HAP-1 (cell line): ENCODE measurements at regions not wholly inside any gene's neighbourhood (a gene's known extent, or its start where the extent isn't known, plus 50 kb on each side); places are given as distances from the start of the nearest gene placed in this dataset.

ENCODE experiments used
- DNase-seq, 2 experiments: peaks; one replicate each; pipeline ENCODE4 v3.0.0-alpha.2; 2016 to 2020; ENCODE audit warnings: low spot score in 2 of 2
- H3K27me3 ChIP-seq: fragments of 250-450 bp; sonication (Bioruptor Pico); 2 replicates; pipeline ENCODE4 v1.5.1; 2020; ENCODE audit warnings: low read depth, mild to moderate bottlenecking, moderate library complexity
- H3K36me3 ChIP-seq: fragments of 250-450 bp; sonication (Bioruptor Pico); replicated peaks from 2 replicates; pipeline ENCODE4 v1.5.1; 2020; ENCODE audit warnings: mild to moderate bottlenecking
- H3K4me1 ChIP-seq: fragments of 250-450 bp; sonication (Bioruptor Pico); 2 replicates; pipeline ENCODE4 v1.5.1; 2020; ENCODE audit warnings: mild to moderate bottlenecking
- H3K4me3 ChIP-seq: fragments of 250-450 bp; sonication (Bioruptor Pico); 2 replicates; pipeline ENCODE4 v1.5.1; 2020; ENCODE audit warnings: mild to moderate bottlenecking, moderate library complexity
- H3K9me3 ChIP-seq: fragments of 250-450 bp; sonication (Bioruptor Pico); 2 replicates; pipeline ENCODE4 v1.5.1; 2020; ENCODE audit warnings: mild to moderate bottlenecking, moderate library complexity
- in situ Hi-C: fragments of 300-500 bp; cut with MboI; formaldehyde crosslinking; loops from 3 replicates; pipeline ENCODE4 v1.14.3; 2020; ENCODE audit warnings: low sequenced_read_pairs, inconsistent platforms, mixed read lengths

GRCh38 chr5:100004969-100005368, 530.2 kb upstream of the FAM174A start:
- in situ Hi-C loops: no loop called here

GRCh38 chr5:99998319-99998718, 536.9 kb upstream of the FAM174A start:
- DNase-seq: no peak
- in situ Hi-C loops: no loop called here
- Histone ChIP-seq H3K36me3 (no peaks in the 10 kb centered on the region), H3K4me3 (no peak overlapping the region), H3K27me3 (no peaks in the 10 kb centered on the region), H3K4me1 (no peaks in the 10 kb centered on the region), H3K9me3 (no peaks in the 10 kb centered on the region)

More at GRCh38 chr5:100004969-100005368, 530.2 kb upstream of the FAM174A start:
- Histone ChIP-seq H3K4me1 (no peaks in the 10 kb centered on the region), H3K9me3 (no peaks in the 10 kb centered on the region), H3K4me3 (no peak overlapping the region), H3K36me3 (no peaks in the 10 kb centered on the region), H3K27me3 (no peaks in the 10 kb centered on the region)
- no peak for DNase-seq

- no peaks in the 10 kb centered on the region for H3K4me1 ChIP-seq
- no peaks in the 10 kb centered on the region for H3K9me3 ChIP-seq
- DNase-seq: no peak
- no peaks in the 10 kb centered on the region for H3K27me3 ChIP-seq
- no peaks in the 10 kb centered on the region for H3K36me3 ChIP-seq
- H3K4me3 ChIP-seq: no peak overlapping the region
- in situ Hi-C loops: no loop called here
Measured at GRCh38 chr5:99995407-99995806, 539.8 kb upstream of the FAM174A start.

- Histone ChIP-seq H3K9me3 (no peaks in the 10 kb centered on the region), H3K36me3 (no peaks in the 10 kb centered on the region), H3K4me3 (no peak overlapping the region), H3K4me1 (peaks cover 4% of the 10 kb centered on the region; the same call in 1 of the 2 replicates), H3K27me3 (no peaks in the 10 kb centered on the region)
- no peak for DNase-seq
- in situ Hi-C loops: no loop called here
Measured at GRCh38 chr5:99973779-99974178, 561.4 kb upstream of the FAM174A start.

- no peaks in the 10 kb centered on the region for H3K36me3 ChIP-seq
- no peak overlapping the region for H3K4me3 ChIP-seq
- no peak for DNase-seq
- H3K4me1 ChIP-seq: no peaks in the 10 kb centered on the region
- H3K27me3 ChIP-seq: no peaks in the 10 kb centered on the region
- in situ Hi-C loops: no loop called here
- no peaks in the 10 kb centered on the region for H3K9me3 ChIP-seq
Measured at GRCh38 chr5:99955962-99956361, 579.2 kb upstream of the FAM174A start.

GRCh38 chr5:99955006-99955405, 580.2 kb upstream of the FAM174A start:
- H3K9me3 ChIP-seq: no peaks in the 10 kb centered on the region
- H3K4me3 ChIP-seq: no peak overlapping the region
- no peaks in the 10 kb centered on the region for H3K4me1 ChIP-seq
- no peak for DNase-seq
- H3K36me3 ChIP-seq: no peaks in the 10 kb centered on the region
- no peaks in the 10 kb centered on the region for H3K27me3 ChIP-seq
- in situ Hi-C loops: no loop called here

GRCh38 chr5:99949969-99950524, 585.1 kb upstream of the FAM174A start:
- DNase-seq: no peak
- Histone ChIP-seq H3K4me3 (no peak overlapping the region), H3K27me3 (no peaks in the 10 kb centered on the region), H3K9me3 (no peaks in the 10 kb centered on the region), H3K36me3 (no peaks in the 10 kb centered on the region), H3K4me1 (no peaks in the 10 kb centered on the region)
- in situ Hi-C loops: no loop called here

- H3K36me3 ChIP-seq: no peaks in the 10 kb centered on the region
- H3K9me3 ChIP-seq: no peaks in the 10 kb centered on the region
- DNase-seq: no peak
- no peaks in the 10 kb centered on the region for H3K4me1 ChIP-seq
- in situ Hi-C loops: no loop called here
- H3K4me3 ChIP-seq: no peak overlapping the region
- H3K27me3 ChIP-seq: no peaks in the 10 kb centered on the region
Measured at GRCh38 chr5:99949361-99949760, 585.8 kb upstream of the FAM174A start.

- Histone ChIP-seq H3K4me1 (no peaks in the 10 kb centered on the region), H3K9me3 (no peaks in the 10 kb centered on the region), H3K4me3 (no peak overlapping the region), H3K36me3 (no peaks in the 10 kb centered on the region), H3K27me3 (no peaks in the 10 kb centered on the region)
- DNase-seq: no peak
- in situ Hi-C loops: no loop called here
Measured at GRCh38 chr5:99948850-99949249, 586.3 kb upstream of the FAM174A start.

GRCh38 chr5:99945478-99946442, 589.4 kb upstream of the FAM174A start:
- Histone ChIP-seq H3K36me3 (no peaks in the 10 kb centered on the region), H3K9me3 (no peaks in the 10 kb centered on the region), H3K4me1 (no peaks in the 10 kb centered on the region), H3K27me3 (no peaks in the 10 kb centered on the region), H3K4me3 (no peak overlapping the region)
- in situ Hi-C loops: no loop called here
- no peak for DNase-seq

- Histone ChIP-seq H3K4me3 (no peak overlapping the region), H3K4me1 (no peaks in the 10 kb centered on the region), H3K27me3 (no peaks in the 10 kb centered on the region), H3K9me3 (no peaks in the 10 kb centered on the region), H3K36me3 (no peaks in the 10 kb centered on the region)
- DNase-seq: no peak
- in situ Hi-C loops: no loop called here
Measured at GRCh38 chr5:99940540-99940939, 594.6 kb upstream of the FAM174A start.

GRCh38 chr5:99936911-99937310, 598.3 kb upstream of the FAM174A start:
- no peaks in the 10 kb centered on the region for H3K36me3 ChIP-seq
- no peaks in the 10 kb centered on the region for H3K27me3 ChIP-seq
- in situ Hi-C loops: no loop called here
- no peaks in the 10 kb centered on the region for H3K9me3 ChIP-seq
- no peak overlapping the region for H3K4me3 ChIP-seq
- H3K4me1 ChIP-seq: no peaks in the 10 kb centered on the region
- DNase-seq: no peak

GRCh38 chr5:99929806-99930135, 605.4 kb upstream of the FAM174A start:
- H3K36me3 ChIP-seq: no peaks in the 10 kb centered on the region
- no peak for DNase-seq
- in situ Hi-C loops: no loop called here
- H3K27me3 ChIP-seq: no peaks in the 10 kb centered on the region
- no peaks in the 10 kb centered on the region for H3K9me3 ChIP-seq
- no peak overlapping the region for H3K4me3 ChIP-seq
- H3K4me1 ChIP-seq: no peaks in the 10 kb centered on the region

- no peaks in the 10 kb centered on the region for H3K4me1 ChIP-seq
- no peaks in the 10 kb centered on the region for H3K27me3 ChIP-seq
- in situ Hi-C loops: no loop called here
- no peaks in the 10 kb centered on the region for H3K36me3 ChIP-seq
- no peaks in the 10 kb centered on the region for H3K9me3 ChIP-seq
- DNase-seq: no peak
- H3K4me3 ChIP-seq: no peak overlapping the region
Measured at GRCh38 chr5:99929067-99929805, 605.9 kb upstream of the FAM174A start.
